ENCODE measurements at regions not wholly inside any gene's neighbourhood (a gene's known extent, or its start where the extent isn't known, plus 50 kb on each side); places are given as distances from the start of the nearest gene placed in this dataset.

DNA sequence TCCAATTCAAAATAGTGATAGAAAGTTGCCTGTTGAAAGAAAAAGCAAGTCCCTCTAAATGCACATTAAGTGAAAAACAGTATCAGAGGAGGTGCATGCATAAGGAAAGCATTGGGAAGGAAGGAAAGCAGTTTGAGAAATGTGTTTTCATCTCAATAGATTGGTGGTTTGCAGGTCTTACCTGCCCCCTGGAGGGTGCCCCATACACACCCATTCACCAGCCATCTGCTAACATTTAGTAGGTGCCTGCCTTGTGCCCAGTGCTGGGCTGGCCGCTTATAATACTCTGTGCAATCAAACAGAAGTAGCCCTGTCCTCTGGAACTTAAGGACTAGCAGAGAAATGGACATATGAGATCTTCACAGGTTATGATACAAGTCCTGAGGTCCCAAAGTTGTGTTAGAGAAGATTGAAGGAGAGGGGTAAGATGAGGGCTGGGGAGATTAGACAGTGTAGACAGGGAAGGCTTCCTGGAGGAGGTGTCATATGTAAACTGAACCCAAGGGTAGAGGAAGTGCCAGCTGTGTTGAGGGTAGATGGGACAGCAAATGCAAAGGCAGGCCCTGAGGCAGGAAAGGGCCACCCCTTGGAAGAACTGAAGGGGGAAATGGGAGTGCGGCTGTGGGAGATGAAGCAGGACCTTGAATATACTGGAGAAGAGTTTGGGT, 184.2 kb downstream of the MN1 start:
- no peak for DNase-seq

DNA sequence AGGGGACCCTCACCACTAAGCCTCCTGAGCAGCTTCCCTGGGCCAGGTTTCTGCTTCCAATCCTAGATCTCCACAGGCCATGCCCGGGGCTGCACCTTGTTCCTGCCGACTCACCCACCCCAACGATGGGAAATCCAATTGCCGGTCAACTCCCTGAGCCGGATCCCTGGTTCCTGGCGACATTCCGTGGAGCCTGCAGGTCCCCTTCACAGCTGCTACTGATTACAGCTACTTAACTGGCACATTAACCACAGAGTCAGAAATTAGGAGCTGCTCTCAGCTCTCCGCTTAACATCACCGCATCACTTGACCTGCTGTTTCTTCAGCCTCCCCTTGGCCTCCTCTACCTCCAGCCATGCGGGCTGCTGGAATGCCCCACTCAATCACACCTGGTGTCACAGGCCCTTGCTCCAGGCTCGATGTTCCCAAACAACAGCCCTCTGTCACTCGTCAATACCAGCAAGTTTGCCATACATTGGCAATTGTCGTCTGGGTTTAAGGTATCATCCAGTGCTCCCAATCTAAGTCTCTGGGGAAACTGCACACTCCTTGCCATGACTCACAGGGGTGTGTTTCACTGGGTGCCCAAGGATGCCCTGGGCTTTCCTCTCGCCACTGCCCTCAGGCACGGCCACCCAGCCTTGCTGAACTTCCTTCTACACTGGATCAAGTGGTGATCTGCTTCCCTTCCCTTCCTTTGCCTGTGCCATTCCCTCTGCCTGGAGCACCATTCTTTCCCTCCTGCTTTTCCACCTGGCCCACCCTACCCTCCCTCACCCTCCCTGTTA, 181.0 kb downstream of the MN1 start:
- DNase-seq, result no peak

DNA sequence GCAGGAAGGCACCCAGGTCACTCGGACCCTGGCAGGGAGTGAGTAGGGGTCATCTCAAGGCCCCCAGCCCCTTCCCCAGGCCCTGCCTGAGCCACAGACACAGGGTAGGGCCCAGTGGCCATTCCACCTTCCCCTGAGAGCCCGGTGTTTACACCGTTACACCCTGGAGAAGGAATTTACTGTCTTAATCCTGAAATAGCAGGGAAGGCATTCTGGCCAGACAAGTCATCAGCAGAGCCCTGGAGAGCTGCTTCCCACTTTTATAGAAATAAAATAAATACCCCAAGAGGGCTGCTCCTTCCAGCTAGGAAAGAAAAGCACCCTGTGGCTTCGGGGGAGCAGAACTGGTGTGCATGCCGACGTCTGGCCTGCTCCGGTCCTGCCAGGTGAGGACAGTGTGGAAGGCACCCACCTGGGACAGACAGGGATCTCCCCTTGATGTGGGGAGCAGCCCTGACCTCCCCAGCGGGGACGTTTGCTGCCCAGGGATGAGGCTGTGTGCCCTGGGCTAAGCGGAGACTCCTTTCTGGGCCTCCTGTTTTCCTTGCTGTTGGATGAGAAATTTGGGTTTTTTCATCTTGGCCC, 180.0 kb downstream of the MN1 start:
- no peak for DNase-seq

DNA sequence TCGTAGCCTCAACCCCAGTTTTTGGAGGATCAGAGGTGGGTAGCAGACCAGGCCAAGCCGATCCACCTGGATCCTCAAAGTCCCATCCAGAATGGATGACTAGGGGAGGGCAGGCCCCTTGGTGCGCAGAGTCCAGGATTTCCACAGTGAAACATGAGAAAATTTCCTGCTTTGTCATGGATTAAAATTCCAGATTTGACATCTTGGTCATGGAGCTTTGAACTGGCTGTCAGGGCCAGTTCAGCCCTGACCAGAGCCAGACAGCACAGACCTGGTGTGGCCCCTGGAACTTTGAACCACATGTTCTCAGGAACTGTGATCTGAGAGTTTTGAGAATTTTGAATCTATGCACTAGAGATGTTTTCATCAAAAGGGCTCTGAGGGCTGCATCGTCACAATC, 177.5 kb downstream of the MN1 start:
- no peak for DNase-seq

DNA sequence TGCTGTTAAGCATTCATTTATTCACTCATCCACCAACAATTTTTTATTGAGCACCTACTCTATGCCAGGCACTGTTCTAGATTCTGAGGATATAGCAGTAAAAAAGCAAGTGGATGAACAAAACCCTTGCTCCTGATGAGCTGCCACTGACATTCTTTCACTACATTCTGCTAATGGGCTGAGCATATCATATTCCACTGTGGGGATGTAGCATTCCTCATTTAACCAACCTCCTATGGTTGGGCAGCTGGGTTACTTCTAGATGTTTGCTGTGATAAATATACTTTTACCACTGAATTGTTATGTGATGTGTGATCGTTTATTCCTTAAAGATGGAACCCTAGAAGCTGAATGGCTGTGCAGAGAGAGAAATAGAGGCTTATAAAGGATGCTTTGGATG, 176.9 kb downstream of the MN1 start:
- DNase-seq, result no peak

DNA sequence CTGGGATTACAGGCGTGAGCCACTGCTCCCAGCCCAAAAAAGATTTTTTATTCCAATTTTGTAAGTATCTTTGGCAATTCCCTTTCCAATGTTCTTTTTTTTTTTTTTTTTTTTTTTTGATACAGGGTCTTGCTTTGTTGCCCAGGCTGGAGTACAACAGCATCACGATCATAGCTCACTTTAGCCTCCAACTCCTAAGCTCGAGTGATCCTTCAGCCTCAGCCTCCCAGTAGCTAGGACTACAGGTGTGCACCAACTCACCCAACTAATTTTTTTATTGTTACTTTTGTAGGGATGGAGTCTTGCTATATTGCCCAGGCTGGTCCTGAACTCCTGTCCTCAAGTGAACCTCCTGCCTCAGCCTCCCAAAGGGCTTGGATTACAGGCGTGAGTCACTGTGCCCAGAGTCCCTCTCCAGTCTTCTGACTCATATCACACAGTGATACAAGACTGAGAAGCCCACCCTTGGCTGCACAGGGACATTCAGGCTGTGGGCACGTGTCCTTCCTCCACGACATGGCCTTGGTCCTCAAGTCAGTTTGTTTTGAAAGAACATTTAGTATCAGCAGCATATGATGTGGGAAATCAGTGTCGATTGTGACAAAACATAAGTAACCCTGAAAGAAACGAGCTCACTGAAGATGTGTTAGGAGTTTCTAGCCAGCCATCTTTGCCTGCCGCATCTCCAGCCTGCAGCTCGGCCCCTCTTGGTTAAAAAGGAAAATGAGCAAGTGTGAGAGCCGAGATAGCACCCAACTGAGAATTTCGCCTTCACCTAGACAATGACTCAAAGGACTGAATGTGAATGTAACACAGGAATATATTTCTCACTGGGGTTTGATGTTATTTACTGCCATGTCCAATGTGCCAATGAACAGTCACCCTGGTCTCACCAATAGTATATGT, 175.5 kb downstream of the MN1 start:
- no peak for DNase-seq

DNA sequence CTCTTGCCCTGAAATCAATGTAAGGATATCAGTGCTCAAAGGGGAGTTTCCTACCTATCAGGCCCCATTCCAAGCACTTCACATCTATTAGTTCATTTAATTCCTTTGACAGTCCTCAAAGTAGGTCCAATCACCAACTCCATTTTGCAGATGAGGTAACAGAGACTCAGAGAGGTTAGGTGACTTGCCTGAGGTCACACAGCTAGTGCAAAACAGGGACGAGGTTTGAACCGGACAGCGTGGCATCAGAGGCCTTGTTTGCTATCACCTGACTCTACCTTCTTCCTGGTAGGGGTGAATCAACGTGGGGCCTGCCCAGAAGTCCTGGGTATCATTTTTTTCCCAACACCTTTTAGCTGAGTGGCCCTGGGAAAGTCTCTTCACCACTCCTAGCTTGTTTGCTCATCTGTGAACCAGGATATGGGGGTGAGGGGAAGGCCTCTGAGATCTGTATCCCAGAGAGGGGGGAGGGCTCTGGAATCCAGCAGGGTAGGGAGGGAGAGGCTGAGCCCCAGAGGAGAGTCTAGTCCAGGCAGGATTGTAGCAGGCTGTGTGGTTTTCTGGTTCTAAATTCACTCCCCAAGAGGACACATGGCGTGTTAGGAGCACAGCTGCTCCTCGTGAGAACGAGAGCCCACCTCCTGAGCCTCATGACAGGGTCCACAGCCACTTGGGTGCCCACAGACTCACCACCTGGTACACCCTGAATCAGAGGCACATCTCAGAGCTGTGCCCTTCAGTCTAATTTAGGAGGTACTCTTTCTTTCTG, 174.7 kb downstream of the MN1 start:
- no peak for DNase-seq

DNA sequence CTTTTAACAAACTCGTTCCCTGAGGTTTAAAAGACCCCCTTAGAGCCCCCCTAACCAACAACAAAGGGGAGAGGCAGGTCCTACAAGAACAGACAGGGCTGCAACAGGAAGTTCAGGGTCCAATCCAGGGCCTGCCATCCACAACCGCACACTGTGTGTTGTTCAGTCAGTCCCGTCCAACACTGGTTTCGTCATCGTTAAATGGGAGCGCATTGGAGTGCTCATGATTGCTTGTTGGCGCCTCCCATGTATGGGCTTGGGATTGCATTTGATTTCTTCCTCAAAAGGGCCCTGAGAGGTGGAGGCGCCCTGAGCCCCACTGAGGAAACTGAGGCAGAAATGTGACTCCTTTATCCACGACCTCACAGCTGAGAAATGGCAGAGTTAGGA, 174.1 kb downstream of the MN1 start:
- no peak for DNase-seq

DNA sequence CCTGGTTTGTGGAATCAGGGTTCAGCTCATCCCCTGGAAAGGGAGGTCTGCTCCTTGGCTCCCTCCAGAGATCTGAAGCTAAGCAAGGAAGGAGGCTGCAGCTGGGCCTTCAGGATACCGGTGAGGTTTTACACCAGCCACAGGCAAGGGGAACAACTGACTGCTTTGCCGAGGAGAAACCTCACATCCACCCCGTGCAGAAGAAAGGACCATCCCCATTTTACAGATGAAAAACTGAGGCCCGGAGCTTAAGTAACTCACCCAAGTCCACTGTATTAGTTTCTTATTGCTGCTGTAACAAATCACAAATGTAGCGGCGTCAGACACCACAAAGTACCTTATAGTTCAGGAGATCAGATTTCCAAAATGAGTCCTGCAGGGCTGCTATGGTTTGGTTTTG, 173.7 kb downstream of the MN1 start:
- no peak for DNase-seq

DNA sequence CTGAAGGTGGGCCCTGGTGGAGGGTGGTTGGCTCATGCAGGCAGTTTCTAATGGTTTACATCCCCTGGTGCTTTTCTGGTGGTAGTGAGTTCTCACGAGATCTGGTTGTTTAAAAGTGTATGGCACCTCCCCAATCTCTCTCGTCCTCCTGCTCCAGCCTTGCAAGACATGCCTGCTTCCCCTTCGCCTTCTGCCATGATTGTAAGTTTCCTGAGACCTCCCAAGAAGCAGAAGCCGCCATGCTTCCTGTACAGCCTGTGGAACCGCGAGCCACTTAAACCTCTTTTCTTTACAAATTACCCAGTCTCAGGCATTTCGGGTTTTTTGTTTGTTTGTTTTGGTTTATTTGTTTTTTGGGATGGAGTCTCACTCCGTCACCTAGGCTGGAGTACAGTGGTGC, 173.2 kb downstream of the MN1 start:
- no peak for DNase-seq

DNA sequence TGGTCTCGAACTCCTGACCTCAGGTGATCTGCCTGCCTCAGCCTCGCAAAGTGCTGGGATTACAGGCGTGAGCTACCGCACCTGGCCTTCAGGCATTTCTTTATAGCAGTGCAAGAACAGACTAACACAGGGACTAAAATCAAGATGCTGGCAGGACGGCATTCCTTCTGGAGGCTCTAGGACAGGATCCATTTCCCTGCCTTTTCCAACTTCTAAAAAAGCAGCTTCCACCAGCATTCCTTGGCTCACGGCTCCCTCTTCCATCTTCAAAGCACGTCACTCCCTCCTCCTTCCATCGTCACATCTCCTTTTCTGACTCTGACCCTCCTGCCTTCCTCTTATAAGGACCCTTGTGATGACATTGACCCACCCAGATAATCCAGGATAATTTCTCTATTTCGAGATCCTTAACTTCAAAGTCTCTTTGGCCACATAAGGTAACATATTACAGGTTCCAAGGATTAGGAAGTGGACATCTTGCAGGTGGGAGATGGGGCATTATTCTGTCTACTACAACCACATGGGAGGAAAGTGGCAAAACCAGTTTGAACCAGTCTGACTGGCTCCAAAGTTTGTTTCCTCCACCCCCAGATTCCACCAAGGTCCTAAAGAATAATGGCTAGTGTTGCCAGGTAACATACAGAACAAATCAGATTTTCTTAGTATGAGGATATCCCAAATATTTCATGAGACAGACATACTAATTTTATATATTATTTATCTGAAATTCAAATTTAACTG, 172.5 kb downstream of the MN1 start:
- DNase-seq, result no peak

DNA sequence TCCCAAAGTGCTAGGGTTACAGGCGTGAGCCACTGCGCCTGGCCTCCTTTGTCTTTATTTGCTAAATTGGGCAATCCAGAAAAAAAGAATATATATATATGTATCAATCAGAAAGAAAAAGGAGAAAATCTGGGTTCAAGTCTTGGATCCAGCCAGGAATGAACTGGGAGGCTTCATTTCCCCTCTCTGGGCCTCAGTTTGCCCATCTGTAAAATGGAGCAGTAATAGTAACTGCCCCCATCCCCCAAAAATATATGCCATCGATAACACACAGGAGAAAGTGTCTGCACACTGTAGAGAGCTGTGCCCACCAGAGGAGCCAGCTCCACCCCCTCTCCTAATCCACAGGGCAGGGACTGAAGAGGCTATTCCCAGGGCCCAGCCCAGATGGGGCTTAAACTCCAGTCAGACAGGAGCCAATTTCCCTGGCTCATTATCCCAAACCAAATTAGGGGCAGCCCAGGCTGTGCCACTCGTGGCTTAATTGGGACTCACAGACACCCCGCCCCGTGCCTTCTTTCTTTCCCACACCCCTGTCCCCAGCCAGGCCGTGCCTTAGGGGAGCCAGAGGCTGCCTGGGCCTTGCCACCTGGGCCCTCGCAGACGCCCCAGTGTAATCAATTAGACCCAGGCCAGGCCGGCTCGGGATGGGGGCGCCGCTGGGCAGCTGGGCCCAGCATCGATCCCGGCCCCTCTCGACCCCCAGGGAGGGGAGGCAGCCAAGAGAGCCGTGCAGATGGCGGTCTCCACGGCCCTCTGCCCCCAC, 171.5 kb downstream of the MN1 start:
- no peak for DNase-seq

DNA sequence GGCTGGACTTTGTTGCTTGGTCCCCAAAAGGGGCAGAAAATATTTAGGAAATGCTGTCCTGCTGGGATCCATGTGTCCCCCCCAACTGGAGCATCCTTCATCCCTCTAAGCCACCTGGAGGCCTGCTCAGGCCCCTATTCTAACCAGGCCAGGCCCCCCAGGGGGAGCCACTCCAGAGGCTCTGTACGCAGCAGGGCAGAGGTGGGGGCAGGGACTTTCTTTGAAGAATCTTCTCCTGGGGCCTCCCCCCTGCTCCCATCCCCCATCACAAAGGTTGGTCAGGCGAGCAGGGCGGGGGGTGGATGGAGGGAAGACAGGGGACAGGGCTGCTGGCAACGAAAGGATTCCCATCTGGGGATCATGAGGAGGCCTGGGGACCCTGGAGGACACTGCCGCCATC, 170.8 kb downstream of the MN1 start:
- DNase-seq, result no peak

DNA sequence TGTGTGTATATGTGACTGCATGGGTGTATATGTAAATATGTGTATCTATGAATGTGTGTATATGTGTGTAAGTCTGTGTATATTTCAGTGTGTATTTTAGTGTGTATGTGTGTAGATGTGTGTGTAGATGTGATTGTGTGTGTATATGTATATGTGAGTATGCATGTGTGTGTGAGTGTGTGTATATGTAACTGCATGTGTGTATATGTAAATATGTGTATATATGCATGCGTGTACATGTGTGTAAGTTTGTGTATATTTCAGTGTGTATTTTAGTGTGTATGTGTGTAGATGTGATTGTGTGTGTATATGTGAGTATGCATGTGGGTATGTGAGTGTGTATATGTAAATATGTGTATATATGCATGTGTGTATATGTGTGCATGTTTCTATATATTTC, 169.9 kb downstream of the MN1 start:
- DNase-seq, result no peak

DNA sequence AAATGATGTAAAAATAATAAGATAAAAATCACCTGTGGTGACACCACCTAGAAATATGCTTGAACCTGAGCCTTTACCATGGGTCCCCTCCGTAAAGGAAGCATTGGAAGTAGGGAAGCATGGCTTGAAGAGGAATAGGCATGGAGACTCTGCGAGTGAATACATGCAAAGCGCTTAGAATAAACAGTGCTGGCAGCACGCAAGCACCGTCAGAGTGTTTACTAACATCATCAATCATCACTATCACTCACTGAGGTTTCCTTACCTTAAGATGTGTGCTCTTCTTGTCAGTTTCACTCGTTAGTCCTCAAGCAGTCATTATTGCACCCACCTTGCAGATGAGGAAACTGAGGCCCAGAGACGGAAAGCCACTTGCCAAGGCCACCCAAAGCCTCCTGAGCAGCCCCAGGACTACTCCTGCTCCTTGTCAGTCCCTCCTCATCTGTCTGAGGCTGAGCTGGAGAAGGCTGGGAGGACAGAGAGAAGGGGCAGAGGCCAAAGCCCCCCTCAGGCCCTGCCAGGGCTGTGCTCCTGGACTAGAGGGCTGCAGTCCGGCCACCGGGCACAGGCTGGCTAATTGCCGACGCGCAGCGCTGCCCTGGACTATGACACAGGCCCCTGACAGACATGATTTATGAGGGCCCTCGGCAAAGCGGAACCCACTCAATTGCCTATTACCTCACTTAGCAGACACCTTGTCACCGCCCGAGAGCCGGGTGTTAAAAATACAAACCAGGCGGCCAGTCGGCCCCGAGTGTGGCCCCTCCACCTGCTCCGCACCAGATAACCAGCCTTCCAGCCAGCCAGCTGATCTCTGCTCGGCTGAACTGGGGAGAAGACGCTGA, 168.9 kb downstream of the MN1 start:
- DNase-seq, result no peak

DNA sequence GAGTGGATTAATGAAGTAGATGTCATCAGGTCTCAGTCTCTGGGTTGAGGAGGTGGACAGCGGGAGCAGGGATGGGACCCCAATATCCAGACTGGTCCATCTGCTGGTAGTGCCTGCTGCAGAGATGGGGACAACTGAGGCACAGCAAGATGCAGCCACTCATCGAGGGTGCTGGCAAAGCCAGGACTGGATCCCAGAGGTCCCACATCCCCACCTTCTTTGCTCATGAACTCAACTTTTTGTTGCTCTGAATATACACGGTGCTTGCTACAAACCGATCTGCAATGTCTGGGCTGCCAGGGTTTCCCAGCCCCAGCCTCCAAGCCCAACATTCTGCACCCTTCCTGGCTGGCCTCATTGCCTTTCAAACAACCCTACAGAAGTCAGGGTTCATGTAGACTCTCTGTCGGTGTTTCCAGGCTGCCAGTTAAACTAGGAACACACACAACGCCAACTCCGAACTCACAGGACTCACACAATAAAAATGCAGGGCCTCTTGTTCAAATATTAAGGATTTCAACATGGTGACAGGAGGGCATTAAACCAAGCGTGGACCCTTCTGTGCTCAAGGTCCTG, 168.2 kb downstream of the MN1 start:
- DNase-seq, result no peak

DNA sequence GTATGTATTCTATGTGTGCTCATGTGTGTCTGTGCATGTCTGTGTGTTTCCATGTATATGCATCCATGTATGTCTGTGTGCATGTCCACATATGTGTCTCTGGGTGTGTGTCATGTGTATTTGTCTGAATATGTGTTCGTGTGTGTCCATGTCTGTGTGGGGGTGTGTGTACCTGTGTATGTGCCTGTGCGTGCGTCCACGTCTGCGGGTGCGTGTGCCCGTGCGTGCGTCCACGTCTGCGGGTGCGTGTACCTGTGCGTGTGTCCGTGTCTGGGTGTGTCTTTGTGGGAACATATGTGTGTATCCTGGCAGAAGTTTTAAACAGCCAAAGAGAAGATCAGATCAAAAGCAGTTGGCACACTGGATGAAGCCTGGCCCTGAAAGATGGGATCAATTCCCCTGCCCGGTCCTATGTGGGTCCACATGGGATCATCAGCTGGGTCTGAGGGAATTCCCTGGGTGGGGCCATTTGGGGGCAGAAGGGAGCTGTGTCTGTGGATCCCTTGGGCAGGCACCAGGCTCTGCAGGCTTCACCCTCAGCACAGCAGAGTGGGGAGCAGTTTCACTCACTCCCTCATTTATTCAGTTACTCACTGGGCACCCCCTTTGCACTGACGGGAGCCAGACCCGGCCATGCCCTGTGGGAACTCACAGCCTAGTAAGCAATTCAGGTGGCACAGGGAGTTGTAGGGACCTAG, 167.4 kb downstream of the MN1 start:
- DNase-seq, result no peak

DNA sequence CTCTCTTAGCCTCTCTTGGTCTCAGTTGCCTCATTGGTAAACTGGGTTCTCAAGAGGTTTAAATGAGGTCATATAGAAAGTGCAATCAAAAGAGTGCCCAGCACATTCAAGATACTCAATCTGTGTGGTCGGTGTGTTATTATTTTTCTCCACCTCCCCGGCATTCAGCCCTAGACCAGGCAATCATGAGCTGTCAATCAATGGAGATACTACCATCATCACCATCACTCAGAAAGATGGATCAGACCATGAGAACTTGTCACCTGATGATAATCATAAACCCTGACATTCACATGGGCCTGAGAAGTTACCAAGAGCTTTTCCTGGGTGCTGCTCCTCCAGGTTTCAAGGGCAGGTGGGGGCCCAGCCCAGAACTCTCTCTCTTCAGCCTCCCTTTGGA, 166.1 kb downstream of the MN1 start:
- DNase-seq, result no peak

DNA sequence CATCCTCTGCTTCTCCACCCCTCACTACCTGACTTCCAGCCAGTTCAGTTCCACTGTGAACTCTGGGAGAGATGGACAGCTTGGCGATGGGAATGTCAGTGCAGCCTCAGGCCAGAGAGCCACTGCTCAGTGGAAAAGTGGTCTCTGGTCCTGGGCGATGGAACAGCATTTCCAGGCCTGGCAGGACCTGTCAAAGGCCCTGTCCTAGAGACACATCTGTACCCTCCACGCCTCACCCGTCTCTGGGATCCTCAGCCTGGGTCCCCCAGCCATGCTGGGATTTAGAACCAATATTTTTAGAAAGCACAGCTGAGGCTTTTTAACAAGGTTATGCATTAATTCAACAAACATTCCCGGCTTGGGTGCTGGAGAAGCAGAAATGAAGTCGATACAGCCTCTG, 165.7 kb downstream of the MN1 start:
- DNase-seq, result no peak
